Adrenal gland (tissue), 5 donors: ENCODE measurements at regions not wholly inside any gene's neighbourhood (a gene's known extent, or its start where the extent isn't known, plus 50 kb on each side); places are given as distances from the start of the nearest gene placed in this dataset.

Experiments
- POLR2A ChIP-seq, 2 donors: fragments of 450-650 bp; IDR thresholded peaks; one replicate each; pipeline ENCODE4 v1.6.1; 2017; ENCODE audit warnings: antibody characterized with exemption in 2 of 2, mild to moderate bottlenecking in 2 of 2, moderate library complexity in 1 of 2
- TF ChIP-seq, protein P1 (sequence below), 6 experiments: fragments of 450-650 bp in 4 of 6; fragments of 200-600 bp in 2 of 6; sonication (generic) in 1 of 6; IDR thresholded peaks; 1 replicate in 5 of 6; 2 replicates in 1 of 6; pipeline versions ENCODE4 v1.5.1 to v1.8.0; 2016 to 2021; ENCODE audit warnings: antibody characterized with exemption in 6 of 6, mild to moderate bottlenecking in 2 of 6, moderate library complexity in 1 of 6
- donor health status: DM: no; HTN: no; CAD: no.

DNA sequence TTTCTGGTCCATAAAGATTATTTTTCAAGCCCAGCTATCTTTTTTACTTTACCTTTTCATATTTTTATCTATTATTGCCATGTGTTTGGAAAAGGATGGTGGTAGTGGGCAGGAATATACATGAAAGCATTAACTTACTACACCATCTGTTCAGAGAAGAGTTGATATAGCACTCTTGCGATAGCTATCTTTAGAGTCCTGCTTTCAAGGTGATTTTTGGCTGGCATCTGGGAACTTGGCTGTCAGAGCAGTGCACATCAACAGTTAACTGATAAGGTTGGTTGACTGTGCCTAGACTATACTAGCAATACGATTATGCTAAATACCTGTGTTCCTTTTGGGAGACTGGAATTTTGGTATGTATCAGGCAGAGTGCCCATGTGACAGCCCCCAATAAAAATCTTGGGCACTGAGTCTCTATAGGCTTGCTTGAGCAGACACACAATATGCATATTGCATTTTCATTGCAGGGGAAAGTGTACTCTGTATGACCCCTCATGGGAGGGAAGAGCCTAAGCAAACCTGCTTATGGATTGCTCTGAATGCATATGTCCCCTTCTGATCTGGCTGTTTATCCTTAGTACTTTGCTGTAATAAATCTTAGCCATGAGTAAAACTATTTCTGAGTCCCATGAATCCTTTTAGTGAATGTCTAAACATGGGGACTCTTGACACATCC lies 227.6 kb upstream of the C9orf72 start:
- TF ChIP-seq, protein P1, sequence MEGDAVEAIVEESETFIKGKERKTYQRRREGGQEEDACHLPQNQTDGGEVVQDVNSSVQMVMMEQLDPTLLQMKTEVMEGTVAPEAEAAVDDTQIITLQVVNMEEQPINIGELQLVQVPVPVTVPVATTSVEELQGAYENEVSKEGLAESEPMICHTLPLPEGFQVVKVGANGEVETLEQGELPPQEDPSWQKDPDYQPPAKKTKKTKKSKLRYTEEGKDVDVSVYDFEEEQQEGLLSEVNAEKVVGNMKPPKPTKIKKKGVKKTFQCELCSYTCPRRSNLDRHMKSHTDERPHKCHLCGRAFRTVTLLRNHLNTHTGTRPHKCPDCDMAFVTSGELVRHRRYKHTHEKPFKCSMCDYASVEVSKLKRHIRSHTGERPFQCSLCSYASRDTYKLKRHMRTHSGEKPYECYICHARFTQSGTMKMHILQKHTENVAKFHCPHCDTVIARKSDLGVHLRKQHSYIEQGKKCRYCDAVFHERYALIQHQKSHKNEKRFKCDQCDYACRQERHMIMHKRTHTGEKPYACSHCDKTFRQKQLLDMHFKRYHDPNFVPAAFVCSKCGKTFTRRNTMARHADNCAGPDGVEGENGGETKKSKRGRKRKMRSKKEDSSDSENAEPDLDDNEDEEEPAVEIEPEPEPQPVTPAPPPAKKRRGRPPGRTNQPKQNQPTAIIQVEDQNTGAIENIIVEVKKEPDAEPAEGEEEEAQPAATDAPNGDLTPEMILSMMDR (IDR thresholded peaks at IDR 0.05): no peak
- TF ChIP-seq POLR2A (IDR thresholded peaks at IDR 0.05): no peak
